Neural crest cell (in vitro differentiated cells): ENCODE measurements at regions not wholly inside any gene's neighbourhood (a gene's known extent, or its start where the extent isn't known, plus 50 kb on each side); places are given as distances from the start of the nearest gene placed in this dataset.

Experiments
- DNase-seq: peaks from one replicate; pipeline ENCODE4 v3.0.0; 2021; ENCODE audit warnings: low read depth, mixed read lengths, low spot score
- H3K27ac Mint-ChIP-seq: one replicate; pipeline ENCODE4 v1.8.0; 2021; ENCODE audit warnings: mild to moderate bottlenecking, mixed read lengths; ENCODE audit not compliant: unreplicated experiment
- H3K27me3 Mint-ChIP-seq: 2 replicates; pipeline ENCODE4 v1.8.0; 2021; ENCODE audit warnings: low read depth, mild to moderate bottlenecking, mixed read lengths
- H3K36me3 Mint-ChIP-seq: 2 replicates; pipeline ENCODE4 v1.8.0; 2021; ENCODE audit warnings: low read depth, mild to moderate bottlenecking, mixed read lengths
- H3K4me1 Mint-ChIP-seq: 2 replicates; pipeline ENCODE4 v1.8.0; 2021; ENCODE audit warnings: mixed read lengths
- H3K4me3 Mint-ChIP-seq: one replicate; pipeline ENCODE4 v1.8.0; 2021; ENCODE audit warnings: mild to moderate bottlenecking, mixed read lengths
- H3K9me3 Mint-ChIP-seq: 2 replicates; pipeline ENCODE4 v1.8.0; 2021; ENCODE audit warnings: mixed read lengths
- TF ChIP-seq, protein P1 (sequence below): fragments of 200-600 bp; sonication (generic); conservative IDR thresholded peaks from 2 replicates; pipeline ENCODE4 v1.5.0; 2021; ENCODE audit warnings: antibody characterized with exemption, mild to moderate bottlenecking

DNA sequence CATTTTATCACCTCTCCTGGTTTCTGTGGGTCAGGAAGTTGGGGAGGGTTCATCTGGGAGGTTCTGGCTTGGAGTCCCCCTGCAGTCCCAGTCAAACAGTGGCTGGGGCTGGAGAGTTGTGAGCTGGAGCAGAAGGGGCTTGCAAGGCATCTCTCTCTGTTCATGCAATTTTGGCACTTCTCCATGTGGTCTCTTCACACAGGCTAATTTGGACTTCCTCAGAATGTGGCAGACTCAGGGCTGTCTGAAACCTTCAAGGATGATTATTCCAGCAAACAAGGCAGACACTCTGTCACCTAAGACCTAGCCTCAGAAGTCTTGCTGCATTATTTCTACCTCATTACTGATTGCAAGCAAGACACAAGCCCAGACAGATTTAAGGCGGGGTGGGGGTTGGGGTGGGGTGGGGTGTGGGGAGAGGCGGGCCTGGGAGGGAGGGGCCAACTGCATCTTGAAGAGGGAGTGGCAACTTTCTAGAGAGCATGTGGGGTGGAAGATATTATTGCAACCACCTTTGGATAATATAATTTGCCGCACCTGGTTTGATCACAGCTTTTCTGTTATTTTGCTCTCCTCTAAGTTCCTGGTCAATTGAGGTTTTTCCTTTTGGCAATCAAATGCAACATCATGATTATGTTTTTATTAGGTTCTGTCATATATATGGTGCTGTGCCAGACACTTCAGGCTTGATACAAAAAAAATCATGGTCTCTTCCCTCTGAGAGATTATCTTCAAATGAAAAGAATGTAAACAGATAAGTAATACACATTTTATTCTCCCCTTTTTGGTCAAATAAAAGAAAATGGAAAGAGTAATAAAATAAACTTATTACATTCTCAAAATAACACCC, 799.5 kb downstream of the RPA4 start:
- no peak overlapping the region for H3K4me3 Mint-ChIP-seq
- TF ChIP-seq, protein P1, sequence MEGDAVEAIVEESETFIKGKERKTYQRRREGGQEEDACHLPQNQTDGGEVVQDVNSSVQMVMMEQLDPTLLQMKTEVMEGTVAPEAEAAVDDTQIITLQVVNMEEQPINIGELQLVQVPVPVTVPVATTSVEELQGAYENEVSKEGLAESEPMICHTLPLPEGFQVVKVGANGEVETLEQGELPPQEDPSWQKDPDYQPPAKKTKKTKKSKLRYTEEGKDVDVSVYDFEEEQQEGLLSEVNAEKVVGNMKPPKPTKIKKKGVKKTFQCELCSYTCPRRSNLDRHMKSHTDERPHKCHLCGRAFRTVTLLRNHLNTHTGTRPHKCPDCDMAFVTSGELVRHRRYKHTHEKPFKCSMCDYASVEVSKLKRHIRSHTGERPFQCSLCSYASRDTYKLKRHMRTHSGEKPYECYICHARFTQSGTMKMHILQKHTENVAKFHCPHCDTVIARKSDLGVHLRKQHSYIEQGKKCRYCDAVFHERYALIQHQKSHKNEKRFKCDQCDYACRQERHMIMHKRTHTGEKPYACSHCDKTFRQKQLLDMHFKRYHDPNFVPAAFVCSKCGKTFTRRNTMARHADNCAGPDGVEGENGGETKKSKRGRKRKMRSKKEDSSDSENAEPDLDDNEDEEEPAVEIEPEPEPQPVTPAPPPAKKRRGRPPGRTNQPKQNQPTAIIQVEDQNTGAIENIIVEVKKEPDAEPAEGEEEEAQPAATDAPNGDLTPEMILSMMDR, result no peak
- DNase-seq, result no peak

DNA sequence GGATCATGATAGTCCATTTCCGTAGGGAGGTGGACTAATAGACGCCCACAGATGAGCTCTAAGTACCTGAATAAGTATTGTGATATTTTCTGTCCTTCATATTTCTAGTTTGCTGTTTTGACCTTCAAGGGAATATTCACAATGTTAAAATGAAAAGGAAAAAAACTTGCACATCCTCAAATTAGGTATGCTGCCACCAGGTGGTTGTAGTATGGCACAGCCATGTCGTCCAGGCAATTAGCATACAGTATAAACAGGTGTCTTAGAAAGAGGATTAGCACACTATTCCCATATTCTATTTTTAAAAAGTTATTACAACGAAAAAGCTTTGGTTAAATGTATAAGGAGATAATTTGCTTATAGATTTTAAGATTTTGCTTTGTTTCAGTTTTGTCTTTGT, 802.0 kb downstream of the RPA4 start:
- H3K27me3 Mint-ChIP-seq, result no peaks in the 10 kb centered on the region
- H3K27ac Mint-ChIP-seq, result no peak overlapping the region
- no peak overlapping the region for H3K4me3 Mint-ChIP-seq
- H3K4me1 Mint-ChIP-seq, result no peaks in the 10 kb centered on the region
- H3K9me3 Mint-ChIP-seq, result peaks cover 6% of the 10 kb centered on the region
- DNase-seq, result no peak
- H3K36me3 Mint-ChIP-seq, result no peaks in the 10 kb centered on the region
- TF ChIP-seq, protein P1, result peak; percentile 76

More for the DNA sequence above, 799.5 kb downstream of the RPA4 start:
- H3K4me1 Mint-ChIP-seq, result peaks cover 3% of the 10 kb centered on the region
- H3K27ac Mint-ChIP-seq, result no peak overlapping the region
- H3K27me3 Mint-ChIP-seq, result no peaks in the 10 kb centered on the region
- H3K9me3 Mint-ChIP-seq, result peaks cover 2% of the 10 kb centered on the region
- no peaks in the 10 kb centered on the region for H3K36me3 Mint-ChIP-seq

DNA sequence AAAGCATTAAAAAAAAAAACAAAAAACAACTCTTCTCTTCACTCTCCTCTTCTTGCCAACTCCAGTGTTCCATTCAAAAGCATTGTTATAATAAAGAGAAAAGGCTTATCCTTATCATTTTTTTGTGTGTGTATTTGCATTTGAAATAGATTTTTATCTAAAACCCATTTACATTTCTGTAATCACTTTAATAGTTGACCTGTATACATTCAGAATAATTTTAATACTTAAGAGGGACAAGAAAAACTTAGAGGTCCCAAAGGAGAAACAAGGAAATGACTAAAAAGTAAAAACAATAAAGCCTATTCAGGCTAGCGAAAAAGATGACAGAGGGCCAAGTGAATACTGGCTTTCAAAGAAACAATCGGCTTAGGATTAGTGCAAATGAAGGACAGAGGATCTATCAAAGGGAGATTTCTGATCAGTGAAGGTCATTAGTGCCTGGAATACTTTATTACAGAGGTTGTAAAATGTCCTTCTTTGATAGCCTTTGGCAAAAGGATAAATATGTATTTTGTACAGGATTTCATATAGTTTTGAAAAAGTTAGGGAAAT, 808.3 kb downstream of the RPA4 start:
- TF ChIP-seq, protein P1, result no peak
- peaks cover 7% of the 10 kb centered on the region for H3K9me3 Mint-ChIP-seq
- no peak overlapping the region for H3K4me3 Mint-ChIP-seq
- H3K4me1 Mint-ChIP-seq, result peaks cover 28% of the 10 kb centered on the region
- DNase-seq, result no peak
- H3K27me3 Mint-ChIP-seq, result no peaks in the 10 kb centered on the region
- H3K27ac Mint-ChIP-seq, result no peak overlapping the region
- H3K36me3 Mint-ChIP-seq, result no peaks in the 10 kb centered on the region

DNA sequence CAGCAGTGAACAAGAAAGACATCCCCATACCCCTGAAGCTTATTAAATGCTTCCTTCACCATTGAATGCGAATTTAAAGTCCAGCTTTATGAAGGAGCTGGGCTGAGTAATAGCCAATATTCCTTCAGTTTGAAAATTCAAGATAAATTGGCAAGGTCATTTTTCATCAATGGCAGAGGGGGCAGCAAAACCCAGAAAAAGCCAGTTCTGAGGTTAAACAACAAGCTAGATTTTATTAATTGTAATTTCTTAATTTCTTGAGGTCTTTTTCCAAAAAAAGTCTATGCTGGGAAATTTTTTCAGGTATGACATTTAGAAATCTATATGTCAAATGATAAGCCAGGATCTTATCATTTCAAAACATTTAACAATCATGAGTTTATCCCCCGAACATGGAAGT, 808.9 kb downstream of the RPA4 start:
- TF ChIP-seq, protein P1, result peak; percentile 19
- H3K9me3 Mint-ChIP-seq, result peaks cover 7% of the 10 kb centered on the region
- no peak overlapping the region for H3K27ac Mint-ChIP-seq
- H3K4me1 Mint-ChIP-seq, result peaks cover 28% of the 10 kb centered on the region
- H3K36me3 Mint-ChIP-seq, result no peaks in the 10 kb centered on the region
- DNase-seq, result no peak
- H3K27me3 Mint-ChIP-seq, result no peaks in the 10 kb centered on the region
- H3K4me3 Mint-ChIP-seq, result no peak overlapping the region

DNA sequence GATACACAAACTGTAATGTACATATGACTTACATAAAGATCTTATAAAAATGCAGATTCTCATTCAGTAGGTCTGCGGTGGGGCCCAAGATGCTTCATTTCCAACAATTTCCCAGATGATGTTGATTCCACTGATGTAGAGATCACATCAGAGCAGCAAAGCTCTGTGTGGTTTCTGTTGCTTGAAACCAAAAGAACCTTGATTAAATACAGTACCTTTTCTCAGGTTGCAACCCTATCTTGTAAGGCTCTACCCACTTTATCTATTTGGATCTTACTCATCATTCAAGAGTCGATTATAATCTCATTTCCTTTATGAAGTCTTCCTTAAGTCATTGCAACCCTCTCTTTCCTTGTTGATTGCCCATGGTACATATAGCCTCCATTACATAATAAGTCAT, 816.8 kb downstream of the RPA4 start:
- Mint-ChIP-seq H3K4me3 (no peak overlapping the region), H3K36me3 (peaks cover 2% of the 10 kb centered on the region), H3K27ac (no peak overlapping the region), H3K27me3 (no peaks in the 10 kb centered on the region), H3K4me1 (no peaks in the 10 kb centered on the region), H3K9me3 (peaks cover 14% of the 10 kb centered on the region)
- TF ChIP-seq, protein P1, result no peak
- no peak for DNase-seq
